Uterus (tissue), 2 donors: ENCODE measurements at regions not wholly inside any gene's neighbourhood (a gene's known extent, or its start where the extent isn't known, plus 50 kb on each side); places are given as distances from the start of the nearest gene placed in this dataset.

Experiments used
- CTCF ChIP-seq, 4 experiments: fragments of 200-600 bp in 2 of 4; fragments of 450-650 bp in 2 of 4; sonication (generic) in 2 of 4; IDR thresholded peaks; one replicate each; pipeline ENCODE4 v1.5.1; 2016 to 2019; ENCODE audit warnings: antibody characterized with exemption in 4 of 4, mild to moderate bottlenecking in 2 of 4, moderate library complexity in 1 of 4
- POLR2A ChIP-seq, 2 donors: fragments of 450-650 bp; IDR thresholded peaks; one replicate each; pipeline ENCODE4 v1.6.1; 2016; ENCODE audit warnings: antibody characterized with exemption in 2 of 2, mild to moderate bottlenecking in 1 of 2, moderate library complexity in 1 of 2

DNA sequence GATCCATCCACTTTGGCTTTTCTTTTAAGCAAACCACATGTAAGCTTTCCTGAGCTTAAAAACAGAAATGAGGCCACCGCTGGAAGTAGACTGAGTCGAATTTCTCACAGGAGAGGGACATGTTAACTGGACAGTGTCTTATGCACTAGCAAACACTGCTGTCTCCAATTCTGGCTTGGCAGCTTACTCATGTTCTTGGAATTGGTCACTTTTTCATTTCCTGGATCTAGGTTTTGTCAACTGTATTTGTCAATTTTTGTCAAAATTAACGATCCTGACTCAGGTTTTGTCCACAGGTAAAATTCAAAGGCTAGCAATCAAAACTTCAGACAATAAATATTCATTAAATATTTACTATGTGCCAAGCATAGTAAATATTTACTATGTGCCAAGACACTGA lies 601.5 kb downstream of the RNF144B start:
- TF ChIP-seq CTCF (IDR thresholded peaks at IDR 0.05) (no peak), POLR2A (IDR thresholded peaks at IDR 0.05) (no peak)
